GM18508 (cell line): ENCODE measurements at regions not wholly inside any gene's neighbourhood (a gene's known extent, or its start where the extent isn't known, plus 50 kb on each side); places are given as distances from the start of the nearest gene placed in this dataset.
"Not testable (repeated sequence)": the region's sequence is repeated elsewhere in the genome, so short reads cannot be mapped to it uniquely, and the experiment has no call there.

Source experiments
- ATAC-seq: cut with Tn5 transposase; IDR thresholded peaks from one replicate; pipeline ENCODE4 v1.9.1; 2021; ENCODE audit warnings: moderate number of reproducible peaks; ENCODE audit not compliant: insufficient read depth, unreplicated experiment

DNA sequence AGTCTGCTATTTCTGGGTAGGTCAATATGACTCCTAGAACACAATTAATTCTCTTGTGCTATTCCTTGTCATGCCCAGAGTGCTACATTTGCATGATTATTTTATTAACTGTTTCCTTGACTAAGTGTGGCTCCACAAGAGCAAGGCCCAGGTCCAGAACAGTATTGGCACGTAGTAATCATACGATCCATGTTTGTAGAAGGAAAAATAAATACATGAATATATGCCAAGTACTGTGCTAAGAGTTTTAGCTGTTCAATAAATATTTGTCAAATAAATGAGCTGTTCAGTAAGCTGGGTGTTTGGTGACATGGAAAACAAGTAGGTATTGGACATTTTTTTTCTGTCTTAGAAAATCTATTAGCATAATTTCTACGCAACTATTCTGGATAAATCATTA is 995.9 kb downstream of the MAT2B start:
- ATAC-seq = no peak

DNA sequence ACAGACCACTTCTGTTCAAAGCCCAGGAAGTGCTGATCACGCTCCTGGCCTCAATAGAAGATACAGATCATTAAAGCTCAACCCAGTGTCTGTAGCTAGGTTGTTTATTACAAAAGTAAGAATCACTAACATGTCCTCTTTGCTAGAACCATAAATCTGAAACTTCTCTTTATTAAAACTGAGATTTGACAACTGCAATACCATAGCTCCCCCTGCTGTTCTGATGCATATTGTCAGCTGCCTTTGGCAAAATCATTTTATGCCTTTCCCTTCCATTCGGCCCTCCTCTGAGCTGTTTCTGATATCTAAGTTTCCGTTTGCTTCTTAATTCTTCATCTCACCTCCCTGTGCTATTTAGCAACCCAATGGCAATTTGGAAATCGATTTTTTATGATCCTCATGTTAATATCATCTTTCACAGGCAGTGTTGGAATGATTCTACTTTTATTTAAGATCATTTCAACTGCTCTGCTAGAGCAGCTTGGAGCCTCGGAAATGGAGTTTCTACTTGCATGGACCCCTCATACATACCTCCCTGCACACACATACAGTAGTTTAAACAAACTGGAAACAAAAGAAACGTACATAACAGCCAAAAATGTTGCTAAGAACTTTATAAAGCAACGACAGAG is 998.8 kb downstream of the MAT2B start:
- ATAC-seq = no peak

DNA sequence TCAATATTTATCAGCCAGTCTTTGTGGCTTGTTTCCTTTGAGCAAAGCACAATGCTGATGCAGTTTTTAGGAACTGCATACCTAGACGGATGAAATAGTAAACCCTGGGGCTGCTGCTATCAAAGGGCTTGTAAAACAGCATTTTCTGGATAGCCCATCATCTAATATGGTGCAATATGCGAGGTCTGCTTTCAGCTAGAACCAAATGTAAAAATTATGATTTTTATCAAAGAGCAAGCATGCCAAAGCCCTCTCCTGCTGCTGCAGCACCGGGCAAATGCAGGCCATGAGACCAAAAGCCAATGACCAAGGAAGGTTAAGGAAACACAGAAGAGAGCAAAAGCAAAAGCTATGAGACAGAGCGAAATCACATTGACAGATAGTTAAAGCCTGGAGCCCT is 1000.4 kb downstream of the MAT2B start:
- ATAC-seq = no peak

DNA sequence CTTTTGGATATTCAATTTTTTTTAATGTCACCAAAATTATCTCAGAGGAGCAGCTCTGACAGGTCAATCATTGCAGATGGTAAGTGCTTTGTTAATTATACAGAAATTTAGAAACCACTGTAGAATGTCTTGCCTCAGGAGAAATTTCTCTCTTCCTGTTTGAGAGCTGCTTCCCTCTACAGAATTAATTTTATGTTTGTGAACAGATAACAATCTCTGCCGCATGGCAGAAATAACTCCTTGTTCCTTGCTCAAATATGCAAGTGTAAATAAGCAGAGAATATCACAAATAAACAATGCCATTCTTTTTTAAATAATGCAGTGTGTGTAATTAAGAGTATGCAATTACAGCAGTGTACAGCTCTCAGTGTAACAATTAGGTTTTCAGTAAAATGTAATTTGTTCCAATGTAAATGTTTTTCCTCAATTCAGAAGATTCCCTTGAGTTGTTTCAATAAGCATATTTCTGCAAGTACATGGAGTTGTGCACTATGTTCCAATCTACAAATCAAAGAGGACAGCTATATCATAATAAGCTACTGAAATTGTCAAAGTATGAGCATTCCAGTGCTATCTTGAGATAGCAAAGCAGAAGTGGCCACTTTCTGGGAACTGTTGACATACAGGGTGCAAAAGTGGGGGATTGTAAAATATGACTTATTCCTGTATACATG is 1012.8 kb downstream of the MAT2B start:
- ATAC-seq = no peak

DNA sequence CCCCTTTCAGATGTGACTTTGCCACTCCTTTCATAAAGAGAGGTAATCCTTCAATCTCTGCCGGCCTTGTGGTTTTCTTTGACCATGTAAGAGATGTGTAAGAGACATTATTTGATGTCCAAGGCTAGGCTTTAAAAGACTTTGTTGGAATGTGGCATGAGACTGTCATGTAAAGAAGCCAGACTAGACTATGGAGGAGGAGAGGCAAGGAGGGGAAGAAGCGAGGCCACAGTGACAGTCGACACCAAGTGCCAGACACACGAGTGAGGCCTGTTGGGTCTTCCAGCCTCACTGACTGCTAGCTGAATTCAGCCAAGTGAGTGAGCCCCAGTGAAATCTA is 1013.3 kb downstream of the MAT2B start:
- no peak for ATAC-seq

DNA sequence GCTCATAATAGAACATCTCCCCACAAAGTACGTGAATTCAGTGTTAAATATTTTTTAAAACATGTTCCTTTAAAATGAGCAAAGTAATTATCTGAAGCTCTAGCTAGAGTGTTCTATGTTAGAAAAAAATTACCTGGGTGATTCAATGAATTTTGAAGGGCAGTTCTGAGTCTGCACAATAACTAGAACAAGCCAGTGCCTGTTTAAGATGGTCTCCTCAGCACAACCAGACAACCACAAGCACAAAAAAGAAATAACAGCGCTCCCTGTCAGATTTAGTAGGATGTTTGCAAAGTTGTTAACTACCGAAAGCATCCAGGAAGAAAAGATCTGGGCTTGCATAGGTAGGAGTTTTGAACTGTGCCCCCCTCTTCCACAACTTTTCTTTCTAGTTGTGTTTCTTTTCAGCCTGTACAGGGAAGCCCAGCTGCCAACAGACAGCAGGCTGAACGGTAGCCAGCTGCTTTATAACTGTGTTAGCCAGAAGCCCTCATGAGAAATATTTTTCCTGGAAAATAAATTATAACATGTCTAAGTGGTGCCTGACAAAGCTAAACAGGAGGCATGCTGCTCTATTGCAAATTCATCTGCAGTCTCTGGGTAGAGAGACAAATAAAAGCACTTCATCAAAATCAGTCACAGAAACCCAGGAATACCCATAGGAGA is 1026.9 kb downstream of the MAT2B start:
- ATAC-seq = no peak

DNA sequence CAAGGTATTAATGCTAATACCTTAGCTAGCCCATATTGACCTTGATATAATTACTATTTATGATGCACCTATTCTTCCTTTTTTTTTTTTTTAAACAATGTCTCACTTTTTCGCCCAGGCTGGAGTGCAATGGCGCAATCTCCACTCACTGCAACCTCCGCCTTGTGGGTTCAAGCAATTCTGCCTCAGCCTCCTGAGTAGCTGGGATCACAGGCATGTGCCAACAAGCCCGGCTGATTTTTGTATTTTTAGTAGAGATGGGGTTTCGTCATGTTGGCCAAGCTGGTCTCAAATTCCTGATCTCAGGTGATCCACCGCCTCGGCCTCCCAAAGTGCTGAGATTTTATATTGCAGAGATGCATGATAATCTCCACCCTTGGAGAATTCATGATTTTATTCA is 1028.0 kb downstream of the MAT2B start:
- not testable (repeated sequence) for ATAC-seq

DNA sequence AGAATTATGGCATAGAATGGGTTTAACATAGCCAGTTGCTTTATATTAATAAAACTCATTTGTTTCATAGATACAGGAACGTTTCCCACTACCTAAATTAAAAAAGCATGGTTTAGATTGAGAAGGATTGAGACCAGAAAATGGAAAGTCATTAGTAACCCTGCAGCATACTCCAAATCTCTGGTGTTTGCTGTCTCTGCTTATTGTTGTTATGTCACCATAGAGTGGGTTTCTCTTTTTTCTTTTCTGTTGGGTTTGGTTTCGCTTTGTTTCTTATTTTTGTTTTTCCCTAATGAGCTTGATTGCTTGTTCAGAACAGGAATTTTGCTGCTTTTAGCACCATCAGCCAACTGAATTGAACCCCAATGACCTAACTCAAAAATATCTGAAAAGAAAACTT is 1034.8 kb downstream of the MAT2B start:
- ATAC-seq = no peak

DNA sequence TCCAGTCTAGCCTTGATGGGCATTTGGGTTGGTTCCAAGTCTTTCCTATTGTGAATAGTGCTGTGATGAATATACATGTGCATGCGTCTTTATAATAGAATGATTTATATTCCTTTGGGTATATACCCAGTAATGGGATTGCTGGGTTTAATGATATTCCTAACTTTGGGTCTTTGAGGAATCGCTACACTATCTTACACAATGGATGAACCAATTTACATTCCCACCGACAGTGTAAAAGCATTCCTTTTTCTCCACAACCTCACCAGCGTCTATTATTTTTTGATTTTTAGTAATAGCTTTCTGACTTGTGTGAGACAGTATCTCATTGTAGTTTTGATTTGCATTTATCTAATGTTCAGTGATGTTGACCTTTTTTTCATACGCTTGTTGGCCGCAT is 1040.1 kb downstream of the MAT2B start:
- no peak for ATAC-seq

DNA sequence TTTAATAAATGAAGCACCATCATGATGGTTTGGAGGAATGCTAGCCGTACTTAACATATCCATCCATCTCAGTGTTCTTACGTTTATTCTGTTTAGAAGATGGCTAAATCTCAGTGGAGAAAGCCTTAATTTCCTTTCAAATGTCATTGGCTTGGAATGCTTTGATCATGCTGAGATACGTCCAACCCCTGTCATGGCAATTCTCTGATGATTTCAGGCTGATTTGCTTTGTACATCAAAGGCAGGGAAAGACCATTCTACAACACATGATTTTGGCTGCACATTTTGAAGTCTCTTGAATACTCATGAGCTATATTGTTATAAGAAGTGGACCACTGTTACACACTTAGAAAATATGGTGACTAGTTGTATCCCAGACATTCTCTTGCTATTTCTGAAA is 1048.4 kb downstream of the MAT2B start:
- no peak for ATAC-seq

DNA sequence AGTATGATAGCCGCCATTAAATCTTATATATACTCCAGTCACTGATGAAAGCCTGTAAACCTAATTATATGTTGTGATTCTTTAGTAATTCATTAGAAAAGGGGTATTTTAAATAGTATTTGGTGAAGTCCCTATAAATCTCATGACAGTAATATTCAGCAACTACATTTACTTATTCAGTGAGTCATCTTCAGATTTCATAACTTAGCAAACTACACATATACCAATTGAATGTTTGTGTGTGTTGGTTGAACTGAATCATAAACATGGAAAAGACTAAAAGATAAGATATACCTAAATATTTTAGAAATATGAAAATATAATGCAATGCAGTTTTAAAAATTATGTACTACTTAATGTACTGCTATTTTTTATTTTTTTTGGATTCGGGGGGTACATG is 1050.4 kb downstream of the MAT2B start:
- ATAC-seq = no peak

DNA sequence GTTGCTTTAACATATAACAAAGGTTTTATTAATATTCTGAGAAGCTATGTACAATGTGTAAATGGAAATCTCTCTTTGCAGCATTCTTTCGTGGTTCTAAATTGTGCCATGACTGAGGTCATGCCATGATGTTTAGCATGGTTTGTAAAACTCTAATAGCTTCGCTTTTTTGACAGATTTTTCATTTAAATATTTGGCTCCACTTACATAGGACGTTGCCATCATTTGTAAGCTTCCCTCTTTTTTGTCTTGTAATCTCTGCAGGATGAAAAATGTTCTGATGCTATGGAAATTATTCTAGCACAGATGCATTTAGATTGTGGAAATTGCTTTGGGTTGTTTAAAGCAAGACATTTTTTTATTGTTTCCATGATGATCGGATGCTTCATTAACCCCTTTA is 1054.8 kb downstream of the MAT2B start:
- no peak for ATAC-seq

DNA sequence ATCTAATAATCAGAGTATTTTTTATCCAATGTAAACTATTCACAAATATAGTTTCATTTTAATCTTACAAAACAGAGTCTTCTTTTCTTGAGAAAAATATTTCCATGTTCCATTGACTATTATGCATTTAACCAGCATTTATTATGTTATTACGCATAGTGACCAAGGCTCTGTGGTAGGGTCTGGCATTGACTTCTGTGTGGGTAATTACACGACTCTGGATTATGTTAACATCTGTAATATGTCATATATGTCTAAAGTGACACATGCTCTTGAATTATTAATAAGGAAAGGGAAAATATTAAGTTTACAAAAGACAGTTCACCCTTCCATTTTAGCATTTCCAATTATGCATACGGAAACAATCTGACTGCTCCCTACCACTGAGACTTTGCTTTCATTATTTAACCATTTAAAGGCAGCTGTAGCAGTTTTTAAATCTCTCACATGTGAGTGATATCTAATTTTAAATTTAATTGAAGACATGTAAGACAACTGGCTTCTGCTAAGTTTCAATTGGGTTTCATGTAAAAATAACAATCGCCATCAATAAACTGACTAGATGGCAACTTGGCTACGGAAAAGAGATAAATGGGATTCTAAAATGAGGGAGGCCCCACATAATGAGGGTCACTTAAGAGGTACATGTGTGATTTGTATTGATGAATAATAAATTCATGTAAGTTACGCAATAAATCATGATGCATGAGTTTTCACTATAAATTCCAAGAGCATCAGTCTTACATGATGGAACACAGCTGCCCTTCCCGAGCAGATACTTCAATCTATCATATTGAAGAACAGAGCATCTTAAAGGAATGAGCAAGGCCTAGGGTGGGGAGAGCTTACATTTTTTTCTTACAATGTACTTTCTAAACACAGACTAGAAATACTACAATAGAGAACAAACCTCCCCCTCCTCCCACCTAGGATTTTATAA is 1056.8 kb downstream of the MAT2B start:
- no peak for ATAC-seq

DNA sequence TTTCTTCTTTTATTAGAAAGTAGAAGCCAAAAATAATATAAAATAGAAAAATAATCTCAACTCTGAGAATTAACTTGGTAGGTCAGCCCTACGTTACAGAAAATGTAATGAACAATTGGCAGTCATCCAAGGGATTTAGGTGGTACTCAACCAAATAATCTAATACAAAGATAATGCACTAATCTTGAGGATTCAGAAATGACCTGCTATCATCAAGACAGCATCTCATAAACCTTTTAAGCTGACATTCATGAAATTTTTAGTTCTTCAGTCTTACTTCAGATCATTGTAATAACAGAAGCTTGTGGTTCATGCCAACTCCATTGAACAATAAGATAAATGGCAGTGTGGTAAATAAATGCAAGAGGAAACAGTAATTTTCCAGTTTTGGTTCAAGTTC is 1058.0 kb downstream of the MAT2B start:
- ATAC-seq = no peak

DNA sequence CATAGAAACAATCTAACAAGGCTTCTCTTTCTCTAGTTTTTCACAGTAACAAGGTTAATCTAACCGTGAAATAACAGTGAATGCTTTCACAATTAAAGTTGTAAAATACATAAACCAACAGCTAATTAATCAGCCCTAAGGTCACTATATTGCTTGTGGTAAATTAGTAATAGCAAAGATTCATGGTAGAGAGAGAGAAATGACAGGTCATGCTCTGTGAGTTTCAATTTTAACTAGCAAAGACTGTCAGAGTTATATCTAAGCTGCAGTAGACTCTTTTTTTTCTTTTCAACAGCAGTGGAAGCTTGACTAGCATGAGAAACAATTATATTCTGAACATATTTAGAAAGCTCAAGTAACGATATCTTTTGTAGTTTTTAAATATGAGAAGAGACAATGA is 1068.0 kb downstream of the MAT2B start:
- no peak for ATAC-seq

DNA sequence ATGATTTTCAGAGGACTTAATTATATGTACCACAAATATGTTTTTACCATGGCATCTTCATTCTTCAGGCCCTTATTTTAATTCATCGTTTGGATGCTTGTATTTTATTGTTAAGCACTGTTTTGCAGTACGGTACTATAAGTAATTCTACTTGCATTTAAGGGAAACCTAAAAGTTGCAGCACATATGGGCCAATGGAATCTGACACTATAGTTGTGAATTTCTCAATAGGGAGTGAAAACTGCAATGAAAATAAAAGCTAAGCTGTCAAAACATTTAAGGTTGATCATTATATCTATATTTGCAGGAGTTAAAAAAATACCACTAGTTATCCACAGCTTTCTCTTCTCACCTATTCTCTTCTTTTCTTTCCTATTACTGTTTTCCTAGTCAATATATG is 1071.8 kb downstream of the MAT2B start:
- ATAC-seq = no peak

DNA sequence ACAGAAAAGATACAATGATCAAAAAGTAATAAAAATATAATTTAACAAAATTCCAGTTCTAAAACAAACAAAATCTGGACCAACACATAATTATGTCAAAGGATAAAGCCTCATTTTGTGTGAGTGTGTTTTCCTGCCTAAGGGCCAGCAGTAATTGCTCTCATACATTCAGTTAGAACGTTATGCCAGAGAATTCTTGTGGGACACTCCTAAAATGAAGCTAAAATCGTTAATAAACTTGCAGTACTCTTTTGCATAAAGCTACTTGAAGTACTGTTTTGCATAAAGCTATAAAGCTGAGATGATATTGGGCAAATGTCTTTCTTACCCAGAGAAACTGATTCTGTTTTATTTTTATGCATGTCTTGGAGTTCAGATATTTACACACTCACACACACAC is 1072.3 kb downstream of the MAT2B start:
- ATAC-seq = no peak

DNA sequence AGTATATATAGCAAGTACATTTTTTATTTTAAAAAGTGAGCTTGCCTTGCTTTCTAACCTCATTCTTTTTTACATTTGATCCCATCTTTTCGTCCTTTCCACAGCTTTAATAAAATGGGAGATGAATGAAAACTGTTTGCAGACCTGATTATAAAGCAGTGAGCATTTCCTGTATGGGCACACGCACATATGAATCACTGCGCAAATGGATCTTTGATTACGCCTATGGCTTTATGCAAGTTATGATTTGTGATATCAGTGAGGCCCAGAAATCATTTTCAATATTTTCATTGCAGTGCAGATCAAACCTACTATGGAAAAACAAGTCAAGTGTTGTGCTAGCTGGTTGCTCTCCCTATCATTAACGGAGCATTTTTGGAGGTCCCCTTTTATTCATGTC is 1073.0 kb downstream of the MAT2B start:
- ATAC-seq = no peak

DNA sequence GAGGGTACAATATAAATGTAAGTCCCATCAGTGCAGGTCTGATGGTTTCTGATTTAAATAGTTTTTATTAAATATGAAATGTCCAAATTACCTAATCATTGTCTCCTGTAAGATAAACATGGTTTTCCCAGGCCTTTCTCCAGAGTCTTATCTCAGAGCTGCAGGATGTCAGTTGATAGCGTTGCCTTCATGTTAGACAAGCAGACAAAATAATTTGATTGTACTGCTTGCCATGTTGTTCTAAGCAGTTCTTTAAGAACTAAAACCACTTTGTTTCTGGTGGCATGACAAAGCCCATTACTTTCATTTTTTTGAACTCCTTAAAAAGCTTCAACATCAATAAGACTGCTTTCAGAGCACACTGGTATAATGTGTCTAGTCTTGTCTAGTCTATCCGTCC is 1073.5 kb downstream of the MAT2B start:
- no peak for ATAC-seq

DNA sequence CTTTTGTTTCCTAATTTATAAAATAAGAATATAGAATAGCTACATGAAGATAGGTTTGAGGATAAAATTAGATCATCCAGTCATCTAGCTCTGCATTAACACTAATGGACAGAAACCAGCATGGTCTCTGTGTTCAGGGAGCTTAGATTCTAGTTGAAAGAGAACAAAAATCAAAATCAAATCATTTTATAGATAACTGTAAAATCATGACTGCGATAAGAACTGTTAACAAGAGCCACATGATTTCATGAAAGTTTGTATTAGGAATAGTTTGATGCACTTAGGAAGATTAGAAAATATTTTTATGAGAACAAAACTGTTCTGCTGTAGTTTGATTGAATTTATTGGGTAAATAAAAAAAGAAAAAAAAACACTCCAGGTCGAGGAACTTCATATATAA is 1074.7 kb downstream of the MAT2B start:
- no peak for ATAC-seq

DNA sequence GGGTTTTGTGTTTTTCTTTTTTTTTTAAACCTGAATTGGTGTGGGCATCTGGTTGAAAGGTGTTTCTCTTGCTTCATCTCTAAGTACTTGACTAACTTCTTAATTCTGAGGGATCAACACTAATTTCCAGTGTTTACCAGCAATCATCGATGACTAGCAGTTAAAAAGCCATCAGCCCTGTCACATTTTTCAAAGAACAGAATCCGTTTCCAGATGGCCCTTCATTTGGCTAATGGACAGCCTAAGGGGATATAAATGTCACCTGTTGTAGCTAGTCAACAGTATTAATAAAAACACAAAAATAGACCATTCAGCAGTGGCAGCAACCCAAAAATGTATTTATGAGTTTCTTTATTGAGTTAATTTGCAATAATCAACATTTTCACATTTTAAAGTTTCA is 1076.5 kb downstream of the MAT2B start:
- no peak for ATAC-seq
